ENCODE measurements at regions not wholly inside any gene's neighbourhood (a gene's known extent, or its start where the extent isn't known, plus 50 kb on each side); places are given as distances from the start of the nearest gene placed in this dataset.
"Not testable (repeated sequence)": the region's sequence is repeated elsewhere in the genome, so short reads cannot be mapped to it uniquely, and the experiment has no call there.

GRCh38 chr13:88622362-88622973 is 951.3 kb downstream of the SLITRK5 start:
- DNase-seq, result no peak

GRCh38 chr13:88623150-88623549 is 952.0 kb downstream of the SLITRK5 start:
- no peak for DNase-seq

- no peak for DNase-seq
Measured at GRCh38 chr13:88627071-88627470, 955.9 kb downstream of the SLITRK5 start.

- DNase-seq, result no peak
Measured at GRCh38 chr13:88628882-88629281, 957.7 kb downstream of the SLITRK5 start.

- DNase-seq, result no peak
Measured at GRCh38 chr13:88637935-88638334, 966.8 kb downstream of the SLITRK5 start.

GRCh38 chr13:88643233-88643632 is 972.1 kb downstream of the SLITRK5 start:
- DNase-seq, result no peak

GRCh38 chr13:88648598-88649373 is 977.6 kb downstream of the SLITRK5 start:
- no peak for DNase-seq

GRCh38 chr13:88649855-88650254 is 978.7 kb downstream of the SLITRK5 start:
- no peak for DNase-seq

- DNase-seq, result no peak
Measured at GRCh38 chr13:88651531-88651930, 980.4 kb downstream of the SLITRK5 start.

- DNase-seq, result no peak
Measured at GRCh38 chr13:88656751-88657150, 985.6 kb downstream of the SLITRK5 start.

- DNase-seq, result no peak
Measured at GRCh38 chr13:88670509-88670908, 999.3 kb downstream of the SLITRK5 start.

- no peak for DNase-seq
Measured at GRCh38 chr13:88674841-88675240, 1003.7 kb downstream of the SLITRK5 start.

GRCh38 chr13:88675347-88675996 is 1004.3 kb downstream of the SLITRK5 start:
- DNase-seq, result no peak

- DNase-seq, result no peak
Measured at GRCh38 chr13:88676016-88676415, 1004.8 kb downstream of the SLITRK5 start.

- no peak for DNase-seq
Measured at GRCh38 chr13:88685459-88685858, 1014.3 kb downstream of the SLITRK5 start.

GRCh38 chr13:88701551-88701950 is 1030.4 kb downstream of the SLITRK5 start:
- no peak for DNase-seq

- DNase-seq, result no peak
Measured at GRCh38 chr13:88704600-88705275, 1033.6 kb downstream of the SLITRK5 start.

- no peak for DNase-seq
Measured at GRCh38 chr13:88707646-88708045, 1036.5 kb downstream of the SLITRK5 start.

- DNase-seq, result no peak
Measured at GRCh38 chr13:88717946-88718345, 1046.8 kb downstream of the SLITRK5 start.

GRCh38 chr13:88718781-88719180 is 1047.6 kb downstream of the SLITRK5 start:
- no peak for DNase-seq

GRCh38 chr13:88726075-88726474 is 1054.9 kb downstream of the SLITRK5 start:
- DNase-seq, result no peak

- not testable (repeated sequence) for DNase-seq
Measured at GRCh38 chr13:88727236-88727635, 1056.1 kb downstream of the SLITRK5 start.

GRCh38 chr13:88729605-88730004 is 1058.4 kb downstream of the SLITRK5 start:
- no peak for DNase-seq

- DNase-seq, result no peak
Measured at GRCh38 chr13:88736026-88736425, 1064.9 kb downstream of the SLITRK5 start.

Data from NCI-H1092 (cell line).